ENCODE measurements at regions not wholly inside any gene's neighbourhood (a gene's known extent, or its start where the extent isn't known, plus 50 kb on each side); places are given as distances from the start of the nearest gene placed in this dataset.

GRCh38 chr12:126189856-126190255 is 1124.6 kb downstream of the AACS start:
- no peak for DNase-seq (ENCODE audit: low read depth in 2 of 2)

GRCh38 chr12:126191031-126191891 is 1126.0 kb downstream of the AACS start:
- no peak for DNase-seq (ENCODE audit: low read depth in 2 of 2)

- DNase-seq (ENCODE audit: low read depth in 2 of 2): no peak
Observed at GRCh38 chr12:126191949-126192348, 1126.7 kb downstream of the AACS start.

GRCh38 chr12:126193190-126193589 is 1128.0 kb downstream of the AACS start:
- no peak for DNase-seq (ENCODE audit: low read depth in 2 of 2)

- no peak for DNase-seq (ENCODE audit: low read depth in 2 of 2)
Observed at GRCh38 chr12:126196263-126196662, 1131.0 kb downstream of the AACS start.

- no peak for DNase-seq (ENCODE audit: low read depth in 2 of 2)
Observed at GRCh38 chr12:126198516-126198915, 1133.3 kb downstream of the AACS start.

GRCh38 chr12:126198966-126199692 is 1133.9 kb downstream of the AACS start:
- DNase-seq (ENCODE audit: low read depth in 2 of 2): no peak

GRCh38 chr12:126201981-126202537 is 1136.8 kb downstream of the AACS start:
- no peak for DNase-seq (ENCODE audit: low read depth in 2 of 2)

- no peak for DNase-seq (ENCODE audit: low read depth in 2 of 2)
Observed at GRCh38 chr12:126204326-126204725, 1139.1 kb downstream of the AACS start.

- DNase-seq (ENCODE audit: low read depth in 2 of 2): no peak
Observed at GRCh38 chr12:126210026-126210425, 1144.8 kb downstream of the AACS start.

GRCh38 chr12:126210448-126210847 is 1145.2 kb downstream of the AACS start:
- DNase-seq (ENCODE audit: low read depth in 2 of 2): no peak

- no peak for DNase-seq (ENCODE audit: low read depth in 2 of 2)
Observed at GRCh38 chr12:126212824-126213223, 1147.6 kb downstream of the AACS start.

GRCh38 chr12:126218697-126219096 is 1153.5 kb downstream of the AACS start:
- no peak for DNase-seq (ENCODE audit: low read depth in 2 of 2)

- DNase-seq (ENCODE audit: low read depth in 2 of 2): no peak
Observed at GRCh38 chr12:126219139-126219538, 1153.9 kb downstream of the AACS start.

- DNase-seq (ENCODE audit: low read depth in 2 of 2): no peak
Observed at GRCh38 chr12:126219654-126220279, 1154.5 kb downstream of the AACS start.

- DNase-seq (ENCODE audit: low read depth in 2 of 2): no peak
Observed at GRCh38 chr12:126224032-126224431, 1158.8 kb downstream of the AACS start.

- no peak for DNase-seq (ENCODE audit: low read depth in 2 of 2)
Observed at GRCh38 chr12:126228936-126229335, 1163.7 kb downstream of the AACS start.

- no peak for DNase-seq (ENCODE audit: low read depth in 2 of 2)
Observed at GRCh38 chr12:126232711-126233110, 1167.5 kb downstream of the AACS start.

- DNase-seq (ENCODE audit: low read depth in 2 of 2): no peak
Observed at GRCh38 chr12:126233625-126234024, 1168.4 kb downstream of the AACS start.

GRCh38 chr12:126243814-126244440 is 1178.7 kb downstream of the AACS start:
- no peak for DNase-seq (ENCODE audit: low read depth in 2 of 2)

- DNase-seq (ENCODE audit: low read depth in 2 of 2): no peak
Observed at GRCh38 chr12:126247936-126248335, 1182.7 kb downstream of the AACS start.
